Tongue (tissue), 1 donor: ENCODE measurements at regions not wholly inside any gene's neighbourhood (a gene's known extent, or its start where the extent isn't known, plus 50 kb on each side); places are given as distances from the start of the nearest gene placed in this dataset.
A peak's percentile ranks its signal among the peaks of the same experiment; 100 is the strongest.

Source experiments
- DNase-seq: peaks from one replicate; pipeline ENCODE4 v3.0.0-alpha.2; 2015

- no peak for DNase-seq
Measured at GRCh38 chr20:63070771-63071540, 64.2 kb upstream of the BHLHE23 start.

DNA sequence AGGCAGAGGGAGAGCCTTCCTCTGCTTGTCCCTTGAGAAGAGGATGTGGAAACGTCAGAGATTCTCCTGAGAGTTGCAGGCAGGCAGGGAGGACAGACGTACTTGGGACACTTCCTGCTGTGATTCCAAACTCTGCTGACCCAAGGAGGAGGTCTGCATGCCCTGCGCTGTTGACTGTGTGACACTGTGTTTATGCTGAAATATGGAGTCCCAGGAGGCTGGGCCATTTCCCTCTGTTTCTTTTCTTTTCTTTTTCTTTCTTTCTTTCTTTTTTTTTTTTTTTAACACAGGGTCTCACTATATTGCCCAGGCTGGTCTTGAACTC is 63.5 kb upstream of the BHLHE23 start:
- DNase-seq, result no peak

GRCh38 chr20:63068711-63069367 is 62.1 kb upstream of the BHLHE23 start:
- DNase-seq, result no peak

DNA sequence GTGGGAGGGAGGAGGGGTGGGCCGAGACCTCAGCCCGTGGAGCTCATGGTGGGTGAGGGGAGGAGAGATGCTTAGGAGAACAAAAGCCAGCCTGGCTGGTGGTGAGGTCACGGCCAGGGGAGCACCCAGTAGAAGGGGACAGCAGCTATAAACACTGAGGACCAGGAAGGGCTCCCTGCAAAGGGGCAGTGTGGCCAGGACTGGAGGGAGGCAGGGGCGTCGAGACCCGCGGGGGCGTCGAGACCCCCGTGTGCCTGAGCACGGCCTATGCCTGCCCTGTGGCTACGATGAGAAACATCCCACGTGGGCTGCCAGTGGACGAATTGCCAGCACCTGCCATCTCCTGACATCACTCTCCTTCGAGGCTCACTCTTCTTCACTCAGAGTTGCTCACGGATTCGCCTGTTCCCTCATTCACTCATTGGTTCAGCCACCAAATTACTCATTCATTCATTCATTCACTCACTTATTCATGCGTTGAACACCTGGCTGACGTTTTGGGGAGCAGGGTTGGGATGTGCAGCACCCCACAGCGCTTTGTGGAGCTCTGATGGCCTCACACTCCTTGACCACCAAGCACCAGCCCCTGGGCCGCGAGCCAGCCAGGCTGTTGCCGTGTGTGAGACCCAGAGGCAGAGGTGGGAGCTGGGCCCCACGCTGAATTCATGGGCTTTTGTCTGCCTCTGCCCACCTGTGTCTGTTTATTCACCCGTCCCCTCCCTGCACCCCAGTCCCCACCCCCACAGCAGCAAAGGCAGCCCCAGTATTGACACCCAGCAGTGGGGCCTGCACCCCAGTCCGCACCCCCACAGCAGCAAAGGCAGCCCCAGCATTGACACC is 61.2 kb upstream of the BHLHE23 start:
- DNase-seq, result no peak

- no peak for DNase-seq
Measured at GRCh38 chr20:63067266-63067635, 60.5 kb upstream of the BHLHE23 start.

GRCh38 chr20:63066506-63067265 is 59.9 kb upstream of the BHLHE23 start:
- no peak for DNase-seq

DNA sequence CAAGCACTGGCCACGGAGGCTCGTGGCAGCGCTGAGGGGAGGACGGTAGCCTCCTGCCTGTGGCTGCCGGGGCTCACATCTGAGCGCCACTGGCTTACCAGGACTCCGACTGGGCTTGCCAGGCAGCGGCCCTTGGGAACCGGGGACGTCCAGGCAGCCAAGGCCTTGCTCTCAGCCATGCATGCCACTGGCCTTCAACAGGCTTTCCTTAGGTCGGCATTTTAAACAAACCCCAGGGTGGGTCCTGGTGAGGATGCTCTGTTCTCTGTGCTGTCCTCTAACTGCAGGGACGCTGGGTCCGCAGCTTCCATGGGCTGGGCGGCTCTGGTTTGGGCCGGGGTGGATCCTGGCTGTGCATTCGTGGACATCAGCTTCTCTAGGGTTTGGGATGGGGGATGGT is 59.1 kb upstream of the BHLHE23 start:
- DNase-seq, result no peak

GRCh38 chr20:63064745-63065711 is 58.3 kb upstream of the BHLHE23 start:
- no peak for DNase-seq

- no peak for DNase-seq
Measured at GRCh38 chr20:63064310-63064709, 57.5 kb upstream of the BHLHE23 start.

GRCh38 chr20:63062188-63063140 is 55.7 kb upstream of the BHLHE23 start:
- no peak for DNase-seq

DNA sequence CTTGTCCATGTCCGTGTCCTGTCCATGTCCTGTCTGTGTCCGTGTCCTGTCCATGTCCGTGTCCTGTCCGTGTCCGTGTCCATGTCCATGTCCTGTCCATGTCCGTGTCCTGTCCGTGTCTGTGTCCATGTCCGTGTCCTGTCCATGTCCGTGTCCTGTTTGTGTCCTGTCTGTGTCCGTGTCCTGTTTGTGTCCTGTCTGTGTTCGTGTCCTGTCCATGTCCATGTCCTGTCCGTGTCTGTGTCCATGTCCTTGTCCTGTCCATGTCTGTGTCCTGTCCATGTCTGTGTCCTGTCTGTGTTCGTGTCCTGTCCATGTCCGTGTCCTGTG is 55.0 kb upstream of the BHLHE23 start:
- no peak for DNase-seq

GRCh38 chr20:63061051-63061770 is 54.4 kb upstream of the BHLHE23 start:
- no peak for DNase-seq

DNA sequence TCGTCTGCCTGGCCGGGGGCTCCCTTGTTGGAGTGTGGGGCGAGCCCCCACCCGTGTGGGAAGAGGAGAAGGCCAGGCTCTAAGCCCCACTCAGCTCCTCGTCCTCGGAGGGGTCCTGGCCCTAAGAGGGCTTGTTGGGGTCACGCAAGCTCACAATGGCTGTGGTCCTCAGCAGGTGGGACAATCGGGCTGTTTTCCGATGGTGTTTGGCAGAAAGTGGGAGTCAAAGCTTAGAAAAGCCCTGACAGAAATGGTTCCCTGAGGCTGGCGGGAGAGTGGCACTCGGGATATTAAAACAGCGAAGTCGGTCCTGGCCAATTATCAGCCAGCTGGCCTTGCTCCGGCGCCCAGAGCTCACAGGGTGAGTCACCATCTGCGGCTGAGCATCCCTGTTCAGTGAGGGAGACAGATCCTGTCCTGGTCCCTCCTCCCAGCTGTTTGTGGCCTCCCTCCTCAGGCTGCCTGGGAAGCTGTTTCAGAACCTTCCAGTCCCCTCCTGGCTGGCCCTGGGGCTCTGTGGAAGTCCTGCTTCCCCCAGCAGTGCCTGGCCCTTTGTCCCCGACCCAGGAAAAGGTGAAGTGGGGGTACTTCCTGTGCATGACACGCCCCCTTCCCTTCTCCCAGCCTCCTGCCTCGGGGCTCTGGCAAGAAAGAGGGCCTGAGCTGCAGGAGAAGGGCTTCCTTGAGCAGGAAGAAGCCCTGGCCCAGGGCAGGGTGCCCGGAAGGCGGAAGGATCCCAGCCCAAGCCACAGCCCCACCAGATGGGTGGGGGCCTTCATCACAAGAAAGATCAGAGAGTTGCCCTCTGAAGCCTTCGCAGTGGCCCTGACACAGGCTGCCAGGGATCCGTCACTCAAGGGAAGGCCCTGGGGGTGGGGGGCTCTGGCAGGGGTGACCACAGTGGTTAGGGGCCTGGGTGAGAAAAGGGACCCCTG is 53.6 kb upstream of the BHLHE23 start:
- peak; percentile 19 for DNase-seq

GRCh38 chr20:63059684-63060056 is 52.9 kb upstream of the BHLHE23 start:
- no peak for DNase-seq

GRCh38 chr20:63058696-63059335 is 52.1 kb upstream of the BHLHE23 start:
- no peak for DNase-seq

DNA sequence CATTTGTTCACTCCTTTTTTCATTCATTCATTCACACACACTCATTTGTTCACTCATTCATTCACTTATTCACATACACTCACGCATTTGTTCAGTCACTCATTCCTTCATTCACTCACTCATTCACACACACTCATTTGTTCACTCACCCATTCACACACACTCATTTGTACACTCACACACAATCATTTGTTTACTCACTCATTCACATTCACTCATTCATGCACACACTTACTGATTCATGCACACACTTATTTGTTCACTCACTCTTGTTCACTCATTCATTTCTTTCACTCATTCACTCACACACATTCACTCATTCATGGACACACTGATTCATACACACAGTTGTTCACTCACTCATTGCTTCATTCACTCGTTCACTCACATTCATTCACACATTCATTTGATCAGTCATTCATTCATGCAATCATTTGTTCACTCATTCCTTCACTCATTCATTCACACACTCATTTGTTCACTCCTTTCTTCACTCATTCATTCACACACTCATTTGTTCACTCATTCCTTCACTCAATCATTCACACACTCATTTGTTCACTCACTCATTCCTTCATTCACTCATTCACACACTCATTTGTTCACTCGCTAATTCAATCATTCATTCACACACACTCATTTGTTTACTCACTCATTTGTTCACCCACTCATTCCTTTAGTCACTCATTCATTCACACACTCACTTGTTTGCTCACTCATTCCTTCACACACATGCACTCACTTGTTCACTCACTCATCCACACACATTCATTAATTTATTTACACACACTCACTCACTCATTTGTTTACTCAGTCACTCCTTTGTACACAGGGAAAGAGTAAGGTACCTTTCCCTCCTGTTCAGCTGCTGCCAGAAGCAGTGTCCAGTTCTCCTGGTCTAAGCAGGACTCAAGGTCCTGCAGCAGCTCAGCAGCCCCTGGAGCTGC is 50.7 kb upstream of the BHLHE23 start:
- DNase-seq, result peak; percentile 8
